Adipocyte (in vitro differentiated cells): ENCODE measurements at regions not wholly inside any gene's neighbourhood (a gene's known extent, or its start where the extent isn't known, plus 50 kb on each side); places are given as distances from the start of the nearest gene placed in this dataset.
"Not testable (repeated sequence)": the region's sequence is repeated elsewhere in the genome, so short reads cannot be mapped to it uniquely, and the experiment has no call there.

Source experiments
- DNase-seq: peaks from one replicate; pipeline ENCODE4 v3.0.0-alpha.2; 2015; ENCODE audit warnings: low read depth
- H3K27me3 ChIP-seq: replicated peaks from 2 replicates; pipeline ENCODE4 v1.7.0; 2013; ENCODE audit warnings: mild to moderate bottlenecking, low read length, moderate library complexity; ENCODE audit not compliant: control insufficient read depth, insufficient read depth
- H3K36me3 ChIP-seq: 2 replicates; pipeline ENCODE4 v1.7.0; 2013; ENCODE audit warnings: low read length, mild to moderate bottlenecking, moderate library complexity; ENCODE audit not compliant: control insufficient read depth, insufficient read depth, severe bottlenecking
- H3K4me1 ChIP-seq: 2 replicates; pipeline ENCODE4 v1.7.0; 2013; ENCODE audit warnings: mild to moderate bottlenecking, low read length, moderate library complexity; ENCODE audit not compliant: control insufficient read depth, insufficient read depth
- H3K4me3 ChIP-seq: 2 replicates; pipeline ENCODE4 v1.7.0; 2013; ENCODE audit warnings: mild to moderate bottlenecking, low read length, moderate library complexity
- H3K9ac ChIP-seq: 2 replicates; pipeline ENCODE4 v1.7.0; 2013; ENCODE audit warnings: mild to moderate bottlenecking, low read length, moderate library complexity
- H3K9me3 ChIP-seq: 2 replicates; pipeline ENCODE4 v1.7.0; 2013; ENCODE audit warnings: mild to moderate bottlenecking, low read length, moderate library complexity; ENCODE audit not compliant: control insufficient read depth

DNA sequence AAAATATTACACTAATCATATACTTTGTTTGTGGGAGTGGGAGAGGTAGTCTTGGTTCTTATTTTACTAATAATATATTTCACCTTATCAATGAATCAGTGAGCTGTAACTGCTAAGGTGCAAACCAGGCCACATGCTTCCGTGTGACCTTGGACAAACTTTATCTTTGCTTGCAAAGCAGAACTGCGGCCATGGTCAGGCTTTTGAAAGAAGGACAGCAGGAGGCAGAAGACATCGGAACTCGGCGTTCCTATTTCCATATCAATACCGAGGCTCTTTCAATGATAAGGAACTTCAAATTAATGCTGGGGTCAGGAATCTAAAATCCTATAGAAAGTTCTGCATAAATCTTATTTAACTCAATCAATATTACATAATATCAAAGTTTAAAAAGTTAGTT lies 491.9 kb upstream of the PFKP start:
- Histone ChIP-seq H3K4me1 (no peaks in the 10 kb centered on the region), H3K4me3 (no peak overlapping the region), H3K36me3 (no peaks in the 10 kb centered on the region), H3K9ac (no peak overlapping the region), H3K9me3 (no peaks in the 10 kb centered on the region), H3K27me3 (no peaks in the 10 kb centered on the region)
- no peak for DNase-seq

DNA sequence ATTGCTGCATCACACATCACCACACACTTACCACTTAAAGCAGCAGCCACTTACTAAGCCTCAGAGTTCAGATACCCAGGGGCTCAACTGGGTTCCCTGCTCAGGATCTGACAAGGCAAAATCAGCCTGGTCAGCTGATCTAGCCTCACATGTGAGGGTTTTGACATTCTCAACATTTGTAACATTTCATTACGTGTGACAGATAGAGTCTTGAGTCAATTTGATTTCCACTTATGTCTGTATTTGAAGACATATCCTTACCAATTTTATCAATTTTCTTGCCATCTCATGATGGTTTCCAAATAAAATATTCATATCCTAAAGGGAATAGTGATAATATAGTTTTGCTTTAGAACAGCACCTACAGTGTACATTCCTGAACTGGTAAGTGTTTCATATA lies 494.7 kb upstream of the PFKP start:
- no peak overlapping the region for H3K4me3 ChIP-seq
- no peak for DNase-seq
- H3K9ac ChIP-seq = no peak overlapping the region
- no peaks in the 10 kb centered on the region for H3K9me3 ChIP-seq
- H3K4me1 ChIP-seq = no peaks in the 10 kb centered on the region
- H3K27me3 ChIP-seq = no peaks in the 10 kb centered on the region
- H3K36me3 ChIP-seq = no peaks in the 10 kb centered on the region

DNA sequence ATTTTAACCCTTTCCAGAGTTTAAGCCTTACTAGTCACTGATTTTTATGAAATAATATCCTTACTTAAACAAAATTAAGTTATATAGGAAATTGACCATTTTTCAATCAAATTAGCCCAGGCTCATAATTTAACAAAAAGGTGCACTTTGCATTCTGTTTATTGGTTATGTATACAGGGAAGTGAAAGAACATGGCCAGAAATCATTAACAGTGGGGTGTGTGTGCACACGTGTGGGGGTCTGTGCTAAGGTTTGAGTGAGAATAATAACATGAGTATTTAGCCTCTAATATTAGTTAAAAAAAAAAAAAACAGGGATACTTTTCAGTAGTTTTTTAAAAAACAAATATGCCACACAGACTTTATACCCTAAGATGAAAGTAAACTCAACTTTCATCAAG lies 510.5 kb upstream of the PFKP start:
- H3K4me3 ChIP-seq = no peak overlapping the region
- H3K9ac ChIP-seq = no peak overlapping the region
- no peaks in the 10 kb centered on the region for H3K4me1 ChIP-seq
- no peaks in the 10 kb centered on the region for H3K36me3 ChIP-seq
- no peaks in the 10 kb centered on the region for H3K27me3 ChIP-seq
- DNase-seq = no peak
- H3K9me3 ChIP-seq = no peaks in the 10 kb centered on the region

DNA sequence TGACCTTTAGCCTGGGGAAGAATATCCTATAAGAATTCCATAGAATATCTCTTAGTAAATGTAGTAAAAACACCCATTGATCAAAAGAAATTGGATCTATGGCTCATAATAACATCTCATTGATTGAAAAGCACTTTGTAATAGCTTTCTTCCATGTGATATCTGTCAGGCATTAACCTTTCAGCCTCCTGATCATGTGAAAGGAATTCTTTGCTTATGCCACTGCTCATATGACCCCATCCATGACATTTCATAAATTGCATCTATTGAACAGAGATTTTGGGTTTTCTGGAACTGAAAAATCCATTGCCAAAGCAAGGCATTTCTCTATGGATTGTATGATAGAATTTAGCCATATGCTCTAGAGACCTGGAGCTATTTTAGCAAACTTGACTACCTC lies 519.3 kb upstream of the PFKP start:
- Histone ChIP-seq H3K27me3 (peaks cover 2% of the 10 kb centered on the region), H3K9me3 (no peaks in the 10 kb centered on the region), H3K9ac (no peak overlapping the region), H3K4me3 (no peak overlapping the region), H3K4me1 (no peaks in the 10 kb centered on the region), H3K36me3 (no peaks in the 10 kb centered on the region)
- DNase-seq = no peak

DNA sequence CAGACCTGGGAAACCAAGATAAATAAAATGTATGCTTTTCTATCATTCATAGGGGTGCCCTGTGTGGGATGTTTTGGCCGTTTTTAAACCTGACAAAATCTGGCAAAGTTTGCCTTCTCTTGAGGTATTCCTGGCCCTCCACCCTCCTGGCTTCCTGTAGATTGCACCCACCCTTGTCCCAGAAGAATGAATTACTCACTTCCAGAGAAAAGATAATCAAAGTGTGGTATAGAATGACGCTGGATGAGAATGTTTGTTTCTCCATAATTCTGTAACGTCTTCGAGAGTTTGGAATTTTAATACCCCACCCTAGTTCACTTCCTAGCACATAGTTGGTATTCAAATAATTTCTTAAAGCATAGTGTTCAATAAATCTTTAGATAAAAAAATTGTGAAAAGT lies 519.7 kb upstream of the PFKP start:
- no peaks in the 10 kb centered on the region for H3K36me3 ChIP-seq
- H3K9ac ChIP-seq = no peak overlapping the region
- no peak for DNase-seq
- no peak overlapping the region for H3K4me3 ChIP-seq
- H3K9me3 ChIP-seq = no peaks in the 10 kb centered on the region
- peaks cover 2% of the 10 kb centered on the region for H3K27me3 ChIP-seq
- no peaks in the 10 kb centered on the region for H3K4me1 ChIP-seq

DNA sequence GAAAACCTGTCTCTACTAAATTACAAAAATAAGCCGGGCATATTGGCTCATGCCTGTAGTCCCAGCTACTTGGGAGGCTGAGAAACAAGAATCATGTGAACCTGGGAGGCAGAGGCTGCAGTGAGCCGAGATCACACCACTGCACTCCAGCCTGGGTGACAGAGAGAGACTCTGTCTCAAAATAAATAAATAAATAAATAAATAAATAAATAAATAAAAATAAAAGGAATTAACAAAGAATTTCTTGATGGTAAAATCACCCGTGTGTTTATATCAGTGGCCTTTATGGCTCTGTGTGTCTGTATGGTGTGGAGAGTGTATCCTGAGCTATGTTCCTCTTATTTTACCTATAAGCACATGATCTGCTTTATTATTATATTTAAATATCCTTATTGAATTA lies 520.5 kb upstream of the PFKP start:
- not testable (repeated sequence) for H3K9ac ChIP-seq, H3K36me3 ChIP-seq, H3K27me3 ChIP-seq, H3K4me3 ChIP-seq, DNase-seq, H3K9me3 ChIP-seq, H3K4me1 ChIP-seq

DNA sequence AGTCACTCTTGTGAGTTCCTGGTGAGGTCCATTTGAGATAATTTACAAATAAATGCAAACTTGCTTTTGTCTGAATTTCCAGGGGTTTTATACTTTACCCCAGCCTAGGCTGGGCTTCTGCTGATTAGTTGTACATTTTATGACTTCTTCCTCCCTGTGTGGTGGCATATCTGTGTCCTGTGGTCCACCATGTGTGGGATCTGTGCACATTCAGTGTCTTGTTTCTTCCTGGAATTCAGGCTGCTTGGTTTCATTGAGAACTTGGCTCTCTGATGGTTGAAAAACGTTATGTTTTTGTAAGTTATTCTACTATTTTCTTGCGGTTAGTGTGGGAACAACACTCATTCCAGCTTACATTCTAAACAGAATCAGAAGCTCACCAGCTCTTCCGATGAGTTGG lies 523.4 kb upstream of the PFKP start:
- no peaks in the 10 kb centered on the region for H3K4me1 ChIP-seq
- no peak overlapping the region for H3K9ac ChIP-seq
- DNase-seq = no peak

DNA sequence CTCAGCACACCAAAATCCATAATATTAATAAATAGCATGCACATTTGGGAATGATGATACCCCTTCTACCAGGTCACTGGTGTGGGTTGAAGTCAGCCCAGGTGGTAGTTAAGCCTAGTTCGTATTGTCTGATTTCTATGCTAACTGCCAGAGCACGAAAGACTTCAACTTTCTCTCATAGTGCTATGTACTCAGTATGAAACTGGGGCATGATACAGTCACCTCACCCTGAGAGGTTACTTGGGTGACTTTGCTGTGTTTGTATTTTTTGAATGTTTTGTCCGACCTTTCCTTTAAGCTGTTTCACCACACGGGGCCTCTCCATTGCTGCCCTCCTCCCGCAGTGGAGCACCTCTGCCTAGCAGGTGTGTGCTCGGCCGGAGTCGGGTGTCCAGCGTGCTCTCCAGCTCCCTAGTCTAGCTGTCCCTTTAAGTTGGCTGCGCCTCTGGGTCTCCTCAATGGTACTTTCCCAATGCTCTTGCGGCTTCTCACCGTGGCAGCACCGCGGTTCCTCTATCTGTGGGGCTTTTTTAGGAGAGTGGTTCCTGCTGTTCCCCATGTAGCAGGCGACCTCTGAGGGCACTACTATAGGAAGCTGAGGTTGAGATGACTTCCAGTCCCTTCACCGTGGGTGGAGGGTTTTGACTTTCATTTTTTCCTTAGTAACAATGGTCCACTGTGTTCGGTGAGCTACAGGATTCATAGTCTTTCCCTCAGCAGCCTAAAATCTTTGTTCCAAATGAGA lies 524.0 kb upstream of the PFKP start:
- H3K36me3 ChIP-seq = no peaks in the 10 kb centered on the region
- H3K4me3 ChIP-seq = no peak overlapping the region
- DNase-seq = no peak
- no peaks in the 10 kb centered on the region for H3K4me1 ChIP-seq
- no peak overlapping the region for H3K9ac ChIP-seq
- no peaks in the 10 kb centered on the region for H3K27me3 ChIP-seq
- H3K9me3 ChIP-seq = no peaks in the 10 kb centered on the region

More for the DNA sequence above, 523.4 kb upstream of the PFKP start:
- no peaks in the 10 kb centered on the region for H3K9me3 ChIP-seq
- no peaks in the 10 kb centered on the region for H3K27me3 ChIP-seq
- no peak overlapping the region for H3K4me3 ChIP-seq
- no peaks in the 10 kb centered on the region for H3K36me3 ChIP-seq

DNA sequence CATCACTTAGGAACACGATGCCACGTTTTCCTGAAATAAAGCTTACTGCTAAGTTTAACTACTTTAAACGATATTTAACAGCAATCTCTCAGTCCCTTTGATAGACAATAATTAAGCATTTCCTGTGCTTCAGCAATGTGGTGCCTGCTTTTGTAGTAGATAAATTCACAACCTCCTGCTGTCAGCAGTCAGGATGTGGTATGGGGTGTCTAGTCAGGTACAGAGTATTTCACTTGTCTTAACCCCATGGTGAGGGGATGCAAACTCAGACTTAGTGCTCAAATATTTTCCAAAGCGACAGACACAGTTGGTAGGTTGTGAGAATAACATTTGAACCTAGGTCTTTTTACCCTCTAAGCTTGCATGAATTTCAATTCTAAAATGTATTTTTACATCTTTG lies 526.2 kb upstream of the PFKP start:
- H3K9me3 ChIP-seq = no peaks in the 10 kb centered on the region
- H3K36me3 ChIP-seq = no peaks in the 10 kb centered on the region
- no peak overlapping the region for H3K4me3 ChIP-seq
- H3K4me1 ChIP-seq = no peaks in the 10 kb centered on the region
- DNase-seq = no peak
- no peak overlapping the region for H3K9ac ChIP-seq
- H3K27me3 ChIP-seq = no peaks in the 10 kb centered on the region

DNA sequence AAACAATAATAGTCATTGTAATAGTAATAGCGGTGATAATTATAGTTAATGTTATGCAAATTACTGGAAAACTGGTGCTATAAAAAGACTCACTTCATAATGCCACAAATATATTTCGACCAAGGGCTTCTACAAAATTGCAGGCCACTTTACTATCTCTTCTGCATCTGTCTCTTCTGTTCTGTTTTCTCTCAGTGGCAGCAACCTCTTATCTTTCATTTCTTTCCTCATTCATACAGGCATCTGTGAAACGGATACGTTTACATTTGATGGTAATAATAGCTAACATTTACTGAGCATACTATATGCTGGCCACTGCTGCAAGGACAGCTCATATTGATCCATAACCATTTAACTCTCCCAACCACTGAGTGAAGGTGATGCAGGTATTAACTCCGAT lies 537.4 kb upstream of the PFKP start:
- no peak overlapping the region for H3K9ac ChIP-seq
- H3K4me1 ChIP-seq = no peaks in the 10 kb centered on the region
- no peak for DNase-seq
- no peaks in the 10 kb centered on the region for H3K36me3 ChIP-seq
- peaks cover 3% of the 10 kb centered on the region for H3K27me3 ChIP-seq
- no peaks in the 10 kb centered on the region for H3K9me3 ChIP-seq
- no peak overlapping the region for H3K4me3 ChIP-seq

DNA sequence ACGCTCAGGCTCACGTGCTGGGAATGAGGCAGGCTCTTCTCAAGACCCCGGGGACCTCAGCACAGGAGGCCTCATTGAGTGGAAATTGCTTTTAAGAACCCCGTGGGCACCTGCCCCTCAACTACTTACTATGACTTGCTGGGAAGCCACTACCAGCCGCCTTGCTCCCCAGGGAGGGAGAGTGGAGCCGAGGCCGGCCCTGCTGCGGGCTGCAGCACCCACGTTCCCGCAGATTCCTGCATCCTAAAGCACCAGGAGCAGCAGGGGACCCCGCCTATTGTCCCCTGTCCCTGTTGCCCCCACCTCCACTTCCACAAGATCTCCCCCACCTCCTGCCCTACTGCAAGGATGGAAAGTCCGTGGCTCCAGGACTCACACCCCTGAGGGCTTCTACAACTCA lies 541.6 kb upstream of the PFKP start:
- Histone ChIP-seq H3K4me1 (no peaks in the 10 kb centered on the region), H3K4me3 (no peak overlapping the region), H3K9me3 (no peaks in the 10 kb centered on the region), H3K27me3 (peaks cover 3% of the 10 kb centered on the region), H3K36me3 (no peaks in the 10 kb centered on the region), H3K9ac (no peak overlapping the region)
- DNase-seq = no peak

DNA sequence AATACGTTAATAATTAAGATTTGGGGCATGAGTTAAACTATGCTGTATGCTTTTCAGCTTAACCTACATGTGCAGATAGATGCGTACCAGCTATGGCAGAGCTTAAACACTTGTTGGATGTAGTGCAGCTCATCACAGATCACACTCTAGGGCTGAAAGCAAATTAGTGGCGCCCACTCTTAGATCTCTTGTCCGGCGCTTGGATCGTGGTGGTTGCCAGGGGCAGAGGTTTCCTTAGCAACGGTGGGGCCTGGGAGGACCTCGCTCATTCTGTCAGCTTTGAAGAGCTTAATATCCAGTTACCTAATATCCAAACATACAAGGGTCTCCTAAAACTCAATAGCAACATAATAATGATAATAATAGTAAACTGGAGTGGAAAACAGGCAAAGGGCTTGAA lies 548.2 kb upstream of the PFKP start:
- no peak overlapping the region for H3K9ac ChIP-seq
- H3K36me3 ChIP-seq = no peaks in the 10 kb centered on the region
- no peak for DNase-seq

More for the DNA sequence above, 548.2 kb upstream of the PFKP start:
- H3K4me1 ChIP-seq = no peaks in the 10 kb centered on the region
- no peak overlapping the region for H3K4me3 ChIP-seq
- no peaks in the 10 kb centered on the region for H3K27me3 ChIP-seq
- H3K9me3 ChIP-seq = no peaks in the 10 kb centered on the region
